HFFc6 (cell line): ENCODE measurements at regions not wholly inside any gene's neighbourhood (a gene's known extent, or its start where the extent isn't known, plus 50 kb on each side); places are given as distances from the start of the nearest gene placed in this dataset.

Experiments
- DNase-seq: peaks from one replicate; pipeline ENCODE4 v3.0.0-alpha.2; 2018
- H3K27ac Mint-ChIP-seq: 2 replicates; pipeline ENCODE4 v1.8.0; 2020; ENCODE audit warnings: mild to moderate bottlenecking, mixed read lengths
- H3K27me3 Mint-ChIP-seq: 2 replicates; pipeline ENCODE4 v1.8.0; 2021; ENCODE audit warnings: mild to moderate bottlenecking, moderate library complexity, mixed read lengths; ENCODE audit not compliant: insufficient read depth
- H3K36me3 Mint-ChIP-seq: 2 replicates; pipeline ENCODE4 v1.8.0; 2021; ENCODE audit warnings: low read depth, mixed read lengths
- H3K4me1 Mint-ChIP-seq: 2 replicates; pipeline ENCODE4 v1.8.0; 2020; ENCODE audit warnings: low read depth, mixed read lengths
- H3K4me3 Mint-ChIP-seq: 2 replicates; pipeline ENCODE4 v1.8.0; 2020; ENCODE audit warnings: mild to moderate bottlenecking, moderate library complexity, mixed read lengths
- H3K9me3 Mint-ChIP-seq: 2 replicates; pipeline ENCODE4 v1.8.0; 2020; ENCODE audit warnings: mild to moderate bottlenecking, mixed read lengths
- CTCF ChIP-seq: fragments of 200-600 bp; sonication (generic); IDR thresholded peaks from 2 replicates; pipeline ENCODE4 v1.5.0; 2021; ENCODE audit warnings: antibody characterized with exemption, mild to moderate bottlenecking

- H3K36me3 Mint-ChIP-seq = no peaks in the 10 kb centered on the region; the same call in 1 of the 2 replicates
- H3K4me3 Mint-ChIP-seq = peak overlapping the region; percentile 21; the same call in 1 of the 2 replicates
- DNase-seq = no peak
- no peaks in the 10 kb centered on the region for H3K27me3 Mint-ChIP-seq
- peak overlapping the region; percentile 85 for H3K27ac Mint-ChIP-seq
- no peaks in the 10 kb centered on the region; the same call in 1 of the 2 replicates for H3K9me3 Mint-ChIP-seq
- H3K4me1 Mint-ChIP-seq = peaks cover 87% of the 10 kb centered on the region
- TF ChIP-seq CTCF = no peak
Measured at GRCh38 chr11:29319210-29319609, 697.6 kb downstream of the KCNA4 start.

DNA sequence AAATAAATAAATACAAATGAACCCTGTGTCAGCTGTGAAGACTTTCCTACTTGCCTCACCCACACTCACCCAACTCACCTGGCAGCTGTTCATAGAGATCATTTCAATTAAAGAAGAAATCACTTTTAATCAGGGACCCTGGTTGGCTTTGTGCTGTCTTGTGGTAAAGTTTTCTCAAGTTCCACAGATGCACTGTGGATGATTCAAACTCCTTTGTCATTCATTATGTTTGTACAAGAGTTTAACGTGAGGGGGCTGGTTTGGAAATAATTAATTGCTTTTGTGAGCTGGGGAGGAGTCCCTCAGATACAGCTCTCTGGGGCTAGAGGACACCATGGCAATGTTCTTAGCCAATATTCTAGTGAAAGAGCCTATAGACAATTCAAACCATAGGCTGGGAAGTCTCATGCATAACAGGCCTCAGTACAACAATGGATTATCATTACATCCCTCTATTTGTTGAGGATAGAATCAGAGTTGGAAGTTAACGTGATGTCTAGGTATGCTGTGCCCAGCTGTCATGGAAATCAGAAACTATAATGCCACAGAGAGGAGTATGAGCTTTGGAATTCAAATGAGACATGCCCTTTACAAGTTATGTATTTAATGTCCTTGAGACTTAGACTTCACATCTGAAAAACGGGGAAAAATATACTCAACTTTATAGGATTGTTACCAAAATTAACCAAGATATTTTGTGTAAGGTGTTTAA is 698.5 kb downstream of the KCNA4 start:
- H3K36me3 Mint-ChIP-seq = peaks cover under 1% of the 10 kb centered on the region; the same call in 1 of the 2 replicates
- H3K9me3 Mint-ChIP-seq = no peaks in the 10 kb centered on the region; the same call in 1 of the 2 replicates
- no peak for TF ChIP-seq CTCF
- peak; percentile 66 for DNase-seq
- H3K4me1 Mint-ChIP-seq = peaks cover 90% of the 10 kb centered on the region
- no peaks in the 10 kb centered on the region for H3K27me3 Mint-ChIP-seq
- H3K27ac Mint-ChIP-seq = peak overlapping the region; percentile 85
- H3K4me3 Mint-ChIP-seq = peak overlapping the region; percentile 62

GRCh38 chr11:29317694-29318093 is 699.1 kb downstream of the KCNA4 start:
- Mint-ChIP-seq H3K4me1 (peaks cover 95% of the 10 kb centered on the region), H3K4me3 (peak overlapping the region; percentile 62), H3K36me3 (peaks cover 5% of the 10 kb centered on the region; the same call in 1 of the 2 replicates), H3K27me3 (no peaks in the 10 kb centered on the region), H3K27ac (peak overlapping the region; percentile 85), H3K9me3 (no peaks in the 10 kb centered on the region; the same call in 1 of the 2 replicates)
- no peak for TF ChIP-seq CTCF
- peak; percentile 27 for DNase-seq

DNA sequence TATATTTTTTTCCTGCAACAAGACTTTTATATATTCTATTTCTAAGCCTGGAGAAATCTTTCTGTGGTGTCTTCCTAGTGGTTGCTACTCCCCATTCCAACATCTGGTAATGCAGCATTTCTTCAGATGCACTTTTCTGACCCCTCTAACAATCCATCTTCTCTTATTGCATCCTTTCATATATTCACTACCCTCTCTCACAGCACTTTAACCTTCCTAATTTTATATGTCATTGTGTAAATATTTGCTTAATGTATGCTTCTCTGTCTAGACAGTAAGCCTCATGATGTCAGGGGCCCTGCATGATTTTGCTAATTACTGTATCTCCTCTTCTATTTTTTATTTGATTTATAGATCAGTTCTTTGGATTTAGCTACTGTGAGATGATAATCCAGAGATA is 701.6 kb downstream of the KCNA4 start:
- peaks cover 95% of the 10 kb centered on the region for H3K4me1 Mint-ChIP-seq
- no peaks in the 10 kb centered on the region for H3K9me3 Mint-ChIP-seq
- peaks cover 24% of the 10 kb centered on the region for H3K36me3 Mint-ChIP-seq
- DNase-seq = no peak
- no peak for TF ChIP-seq CTCF
- H3K27me3 Mint-ChIP-seq = no peaks in the 10 kb centered on the region
- no peak overlapping the region for H3K27ac Mint-ChIP-seq
- H3K4me3 Mint-ChIP-seq = no peak overlapping the region

GRCh38 chr11:29314211-29314610 is 702.6 kb downstream of the KCNA4 start:
- H3K36me3 Mint-ChIP-seq = peaks cover 24% of the 10 kb centered on the region
- H3K27ac Mint-ChIP-seq = no peak overlapping the region
- peaks cover 95% of the 10 kb centered on the region for H3K4me1 Mint-ChIP-seq
- H3K4me3 Mint-ChIP-seq = no peak overlapping the region
- no peak for DNase-seq
- no peak for TF ChIP-seq CTCF
- no peaks in the 10 kb centered on the region for H3K9me3 Mint-ChIP-seq
- H3K27me3 Mint-ChIP-seq = no peaks in the 10 kb centered on the region
